ENCODE measurements at regions not wholly inside any gene's neighbourhood (a gene's known extent, or its start where the extent isn't known, plus 50 kb on each side); places are given as distances from the start of the nearest gene placed in this dataset.

DNA sequence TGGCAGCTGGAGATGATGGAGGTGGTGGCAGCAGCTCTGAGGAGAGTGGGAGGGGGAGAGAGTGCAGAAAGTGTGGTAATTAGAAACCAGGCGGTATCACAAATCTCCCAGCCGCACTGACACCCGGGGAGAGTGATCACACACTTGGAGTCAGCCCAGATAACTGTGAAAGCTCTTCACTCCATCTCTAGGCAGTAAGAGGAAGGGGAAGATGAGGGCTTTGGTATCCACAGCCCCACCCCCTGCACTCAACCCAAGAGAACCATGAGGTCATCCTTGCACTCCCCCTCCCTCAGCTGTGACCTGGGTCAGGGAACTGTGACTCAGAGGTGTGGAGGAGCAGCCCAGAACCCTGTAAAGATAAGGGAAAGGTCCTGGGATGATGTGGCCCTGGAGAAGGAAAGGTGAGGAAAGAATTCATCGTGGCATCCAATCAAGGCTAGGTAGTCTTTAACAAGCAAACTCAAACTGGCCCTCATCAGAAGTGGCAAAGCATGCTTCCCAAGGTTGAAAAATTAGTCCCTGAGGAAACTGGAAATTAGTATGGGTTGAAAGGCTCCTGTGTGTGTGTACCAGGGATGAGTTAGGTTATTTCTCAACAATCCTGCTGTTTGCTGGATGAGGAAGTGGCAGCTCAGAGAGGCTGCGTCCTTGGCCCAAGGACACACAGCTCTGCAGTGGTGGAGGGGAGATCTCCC lies 111.0 kb upstream of the LHX5 start:
- Histone ChIP-seq H3K4me3 (ENCODE audit: low read depth, low read length, poor library complexity, severe bottlenecking) (no peak overlapping the region), H3K27me3 (ENCODE audit: insufficient read depth, low read length) (no peaks in the 10 kb centered on the region), H3K36me3 (ENCODE audit: insufficient read depth, low read length) (no peaks in the 10 kb centered on the region), H3K9ac (ENCODE audit: low read length) (no peak overlapping the region), H3K79me2 (ENCODE audit: insufficient read depth, low read length) (no peaks in the 10 kb centered on the region), H3K4me2 (ENCODE audit: low read length) (no peak overlapping the region), H2AFZ (ENCODE audit: low read length) (no peak overlapping the region), H3K27ac (ENCODE audit: low read depth, low read length, poor library complexity, severe bottlenecking) (no peak overlapping the region), H3F3A (ENCODE audit: insufficient read depth, low read length) (no peaks in the 10 kb centered on the region), H3K9me3 (ENCODE audit: low read length) (no peaks in the 10 kb centered on the region), H4K20me1 (ENCODE audit: insufficient read depth, low read length) (no peaks in the 10 kb centered on the region), H3K9me2 (ENCODE audit: low read depth, low read length) (no peaks in the 10 kb centered on the region), H3K4me1 (ENCODE audit: insufficient read depth, low read length, severe bottlenecking) (no peaks in the 10 kb centered on the region)
- TF ChIP-seq, protein P1, sequence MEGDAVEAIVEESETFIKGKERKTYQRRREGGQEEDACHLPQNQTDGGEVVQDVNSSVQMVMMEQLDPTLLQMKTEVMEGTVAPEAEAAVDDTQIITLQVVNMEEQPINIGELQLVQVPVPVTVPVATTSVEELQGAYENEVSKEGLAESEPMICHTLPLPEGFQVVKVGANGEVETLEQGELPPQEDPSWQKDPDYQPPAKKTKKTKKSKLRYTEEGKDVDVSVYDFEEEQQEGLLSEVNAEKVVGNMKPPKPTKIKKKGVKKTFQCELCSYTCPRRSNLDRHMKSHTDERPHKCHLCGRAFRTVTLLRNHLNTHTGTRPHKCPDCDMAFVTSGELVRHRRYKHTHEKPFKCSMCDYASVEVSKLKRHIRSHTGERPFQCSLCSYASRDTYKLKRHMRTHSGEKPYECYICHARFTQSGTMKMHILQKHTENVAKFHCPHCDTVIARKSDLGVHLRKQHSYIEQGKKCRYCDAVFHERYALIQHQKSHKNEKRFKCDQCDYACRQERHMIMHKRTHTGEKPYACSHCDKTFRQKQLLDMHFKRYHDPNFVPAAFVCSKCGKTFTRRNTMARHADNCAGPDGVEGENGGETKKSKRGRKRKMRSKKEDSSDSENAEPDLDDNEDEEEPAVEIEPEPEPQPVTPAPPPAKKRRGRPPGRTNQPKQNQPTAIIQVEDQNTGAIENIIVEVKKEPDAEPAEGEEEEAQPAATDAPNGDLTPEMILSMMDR (IDR thresholded peaks at IDR 0.05; ENCODE audit: low read length) = no peak
- TF ChIP-seq EZH2 (IDR thresholded peaks at IDR 0.05; ENCODE audit: borderline replicate concordance, low read length) = no peak

DNA sequence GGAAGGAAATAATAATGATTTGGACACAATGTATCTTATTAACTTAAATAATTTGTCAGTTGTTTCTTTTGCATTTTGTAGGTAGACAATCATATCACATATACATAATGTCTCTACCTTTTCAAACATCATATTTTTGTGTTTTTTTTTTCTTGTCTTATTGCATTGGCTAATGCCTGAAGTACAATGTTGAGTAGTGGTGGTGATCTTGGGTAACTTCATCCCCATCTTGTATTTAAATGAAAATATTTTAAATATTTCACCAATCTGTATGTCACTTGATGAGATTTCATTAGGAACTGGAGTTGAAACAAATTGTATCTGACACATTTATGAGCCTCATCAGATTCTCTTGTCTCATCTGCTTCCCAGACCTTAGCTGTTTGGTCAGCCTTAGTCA lies 109.7 kb upstream of the LHX5 start:
- no peaks in the 10 kb centered on the region for H3K36me3 ChIP-seq (ENCODE audit: insufficient read depth, low read length)
- H3K4me2 ChIP-seq (ENCODE audit: low read length) = no peak overlapping the region
- no peaks in the 10 kb centered on the region for H3K27me3 ChIP-seq (ENCODE audit: insufficient read depth, low read length)
- no peaks in the 10 kb centered on the region for H3K9me3 ChIP-seq (ENCODE audit: low read length)
- no peak overlapping the region for H3K4me3 ChIP-seq (ENCODE audit: low read depth, low read length, poor library complexity, severe bottlenecking)
- H3K9ac ChIP-seq (ENCODE audit: low read length) = no peak overlapping the region
- H4K20me1 ChIP-seq (ENCODE audit: insufficient read depth, low read length) = no peaks in the 10 kb centered on the region
- H3K4me1 ChIP-seq (ENCODE audit: insufficient read depth, low read length, severe bottlenecking) = no peaks in the 10 kb centered on the region
- no peak overlapping the region for H2AFZ ChIP-seq (ENCODE audit: low read length)
- no peak overlapping the region for H3K27ac ChIP-seq (ENCODE audit: low read depth, low read length, poor library complexity, severe bottlenecking)
- no peaks in the 10 kb centered on the region for H3K9me2 ChIP-seq (ENCODE audit: low read depth, low read length)
- no peak for TF ChIP-seq EZH2 (IDR thresholded peaks at IDR 0.05; ENCODE audit: borderline replicate concordance, low read length)
- TF ChIP-seq, protein P1 (IDR thresholded peaks at IDR 0.05; ENCODE audit: low read length) = no peak
- no peaks in the 10 kb centered on the region for H3K79me2 ChIP-seq (ENCODE audit: insufficient read depth, low read length)
- no peaks in the 10 kb centered on the region for H3F3A ChIP-seq (ENCODE audit: insufficient read depth, low read length)

DNA sequence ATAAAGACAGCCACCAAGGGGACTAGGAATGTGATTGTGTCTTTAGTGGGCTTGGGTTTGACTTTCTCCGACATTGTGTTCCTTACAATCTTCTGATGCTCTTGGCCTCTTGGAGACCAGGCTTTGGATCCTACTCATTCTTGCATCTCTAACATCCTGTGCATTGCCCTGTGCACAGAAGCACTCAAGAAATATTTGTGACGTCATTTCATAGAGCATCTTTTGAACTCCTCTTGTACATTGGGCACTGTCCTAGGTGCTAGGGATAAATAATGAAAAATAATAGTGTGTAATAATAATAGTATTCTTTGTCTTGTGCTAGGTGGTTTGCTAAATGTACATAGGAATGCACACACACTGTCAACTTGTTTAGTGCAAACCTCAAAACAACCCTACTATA lies 108.8 kb upstream of the LHX5 start:
- H4K20me1 ChIP-seq (ENCODE audit: insufficient read depth, low read length) = no peaks in the 10 kb centered on the region
- H2AFZ ChIP-seq (ENCODE audit: low read length) = no peak overlapping the region
- H3K9ac ChIP-seq (ENCODE audit: low read length) = no peak overlapping the region
- no peak for TF ChIP-seq EZH2 (IDR thresholded peaks at IDR 0.05; ENCODE audit: borderline replicate concordance, low read length)
- TF ChIP-seq, protein P1 (IDR thresholded peaks at IDR 0.05; ENCODE audit: low read length) = no peak
- H3F3A ChIP-seq (ENCODE audit: insufficient read depth, low read length) = no peaks in the 10 kb centered on the region
- H3K4me3 ChIP-seq (ENCODE audit: low read depth, low read length, poor library complexity, severe bottlenecking) = no peak overlapping the region
- H3K36me3 ChIP-seq (ENCODE audit: insufficient read depth, low read length) = no peaks in the 10 kb centered on the region
- no peaks in the 10 kb centered on the region for H3K27me3 ChIP-seq (ENCODE audit: insufficient read depth, low read length)
- no peaks in the 10 kb centered on the region for H3K79me2 ChIP-seq (ENCODE audit: insufficient read depth, low read length)
- no peaks in the 10 kb centered on the region for H3K9me2 ChIP-seq (ENCODE audit: low read depth, low read length)
- no peak overlapping the region for H3K4me2 ChIP-seq (ENCODE audit: low read length)
- no peaks in the 10 kb centered on the region for H3K9me3 ChIP-seq (ENCODE audit: low read length)
- H3K27ac ChIP-seq (ENCODE audit: low read depth, low read length, poor library complexity, severe bottlenecking) = no peak overlapping the region
- H3K4me1 ChIP-seq (ENCODE audit: insufficient read depth, low read length, severe bottlenecking) = no peaks in the 10 kb centered on the region
